NCI-H748 treated with DMSO at 0.1 percent for 48 hours (cell line): ENCODE measurements at regions not wholly inside any gene's neighbourhood (a gene's known extent, or its start where the extent isn't known, plus 50 kb on each side); places are given as distances from the start of the nearest gene placed in this dataset.
"Not testable (repeated sequence)": the region's sequence is repeated elsewhere in the genome, so short reads cannot be mapped to it uniquely, and the experiment has no call there.

Experiments
- DNase-seq: peaks from one replicate; lab custom pipeline; 2025; lab: John Stamatoyannopoulos, UW

- DNase-seq = no peak
Measured at GRCh38 chrX:4091046-4091760, 377.8 kb upstream of the PRKX start.

- no peak for DNase-seq
Measured at GRCh38 chrX:4059893-4060292, 346.4 kb upstream of the PRKX start.

- DNase-seq = no peak
Measured at GRCh38 chrX:4043951-4044350, 330.5 kb upstream of the PRKX start.

- DNase-seq = no peak
Measured at GRCh38 chrX:4035874-4036273, 322.4 kb upstream of the PRKX start.

- DNase-seq = no peak
Measured at GRCh38 chrX:4028151-4028550, 314.7 kb upstream of the PRKX start.

- DNase-seq = no peak
Measured at GRCh38 chrX:4005281-4005680, 291.8 kb upstream of the PRKX start.

GRCh38 chrX:4004822-4005221 is 291.4 kb upstream of the PRKX start:
- DNase-seq = no peak

GRCh38 chrX:3994315-3994714 is 280.9 kb upstream of the PRKX start:
- DNase-seq = no peak

GRCh38 chrX:3990569-3990968 is 277.1 kb upstream of the PRKX start:
- no peak for DNase-seq

- not testable (repeated sequence) for DNase-seq
Measured at GRCh38 chrX:3972104-3972858, 258.8 kb upstream of the PRKX start.

- no peak for DNase-seq
Measured at GRCh38 chrX:3968749-3969148, 255.3 kb upstream of the PRKX start.

- DNase-seq = no peak
Measured at GRCh38 chrX:3963980-3964379, 250.5 kb upstream of the PRKX start.

- peak; percentile 51 for DNase-seq
Measured at GRCh38 chrX:3962511-3963311, 249.3 kb upstream of the PRKX start.

GRCh38 chrX:3960952-3961351 is 247.5 kb upstream of the PRKX start:
- no peak for DNase-seq

- DNase-seq = no peak
Measured at GRCh38 chrX:3951859-3952258, 238.4 kb upstream of the PRKX start.

GRCh38 chrX:3950373-3950772 is 236.9 kb upstream of the PRKX start:
- DNase-seq = no peak

GRCh38 chrX:3943965-3944364 is 230.5 kb upstream of the PRKX start:
- no peak for DNase-seq

GRCh38 chrX:3940000-3940610 is 226.7 kb upstream of the PRKX start:
- peak; percentile 29 for DNase-seq

GRCh38 chrX:3938587-3938986 is 225.1 kb upstream of the PRKX start:
- DNase-seq = no peak

- not testable (repeated sequence) for DNase-seq
Measured at GRCh38 chrX:3935196-3935595, 221.7 kb upstream of the PRKX start.

- not testable (repeated sequence) for DNase-seq
Measured at GRCh38 chrX:3920424-3921017, 207.1 kb upstream of the PRKX start.
